ENCODE measurements at regions not wholly inside any gene's neighbourhood (a gene's known extent, or its start where the extent isn't known, plus 50 kb on each side); places are given as distances from the start of the nearest gene placed in this dataset.

DNA sequence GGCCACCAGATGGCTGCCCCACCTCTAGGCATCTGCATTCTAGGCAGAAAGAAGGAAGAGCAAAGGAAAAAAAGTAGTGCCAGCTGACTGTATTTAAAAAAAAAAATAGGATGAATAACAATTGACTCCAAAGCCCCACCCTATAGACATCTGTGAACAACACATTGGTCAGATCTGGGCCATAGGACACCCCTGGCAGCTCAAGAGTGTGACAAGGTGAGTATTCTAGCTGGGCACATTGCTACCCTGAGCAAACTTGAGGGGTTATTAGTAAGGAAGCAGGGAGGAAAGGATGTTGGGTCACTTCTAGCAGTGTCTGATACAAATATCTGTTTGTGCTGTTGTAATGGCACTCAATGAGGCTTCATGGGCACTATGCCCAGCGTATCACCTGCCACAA is 58.6 kb upstream of the NPAS2 start:
- TF ChIP-seq CTCF (IDR thresholded peaks at IDR 0.05) (no peak), POLR2A (IDR thresholded peaks at IDR 0.05) (no peak)
